ENCODE measurements at regions not wholly inside any gene's neighbourhood (a gene's known extent, or its start where the extent isn't known, plus 50 kb on each side); places are given as distances from the start of the nearest gene placed in this dataset.
A peak's percentile ranks its signal among the peaks of the same experiment; 100 is the strongest.

DNA sequence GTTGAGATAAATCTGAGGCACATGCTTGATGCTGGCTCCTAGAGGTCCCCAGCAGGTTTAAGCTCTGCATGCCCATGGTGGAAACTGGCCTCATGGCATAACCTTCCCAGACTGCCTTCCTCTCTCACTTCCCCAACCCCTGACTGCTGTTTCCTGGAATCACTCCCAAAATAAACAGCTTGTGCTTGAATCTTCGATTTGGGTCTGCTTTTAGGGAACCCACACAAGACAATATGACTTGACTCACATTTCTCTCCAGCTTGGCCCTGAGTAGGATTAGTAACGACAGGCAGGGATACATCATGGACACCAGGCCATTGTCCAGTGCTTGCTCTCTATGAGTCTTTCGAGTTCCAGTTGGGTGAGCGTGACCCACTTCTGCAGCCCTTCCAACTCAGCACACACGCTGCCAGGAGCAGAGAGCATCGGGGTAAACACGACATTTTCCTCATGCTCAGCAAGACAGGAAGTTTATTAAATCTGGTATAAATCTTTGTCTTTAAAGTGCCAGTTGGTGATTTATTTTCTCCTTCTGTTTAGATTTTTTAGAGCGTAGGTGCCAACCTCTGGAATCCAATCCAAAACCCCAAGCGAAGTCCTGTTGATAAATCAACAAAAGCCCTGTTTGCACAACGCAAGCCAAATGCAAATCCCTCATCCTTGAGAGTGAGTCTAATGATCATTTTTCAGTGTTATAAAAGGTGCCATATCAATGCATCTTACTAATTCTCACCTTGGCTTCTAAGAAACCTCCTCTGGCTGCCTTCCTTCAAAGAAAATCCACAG lies 135.0 kb downstream of the FOXA2 start:
- no peak overlapping the region for H3K4me3 ChIP-seq
- 20 to 40% methylated on average over 10 of the region's 10 CpGs for WGBS, 2 donors
- ATAC-seq (ENCODE audit: insufficient read depth, low FRiP score) (peak; percentile 48), DNase-seq (peak; percentile 84 to 93 (median 90))
- peak overlapping the region in 1 of 2 donors; percentile 77 for H3K27ac ChIP-seq (ENCODE audit: low read depth in 1 of 2, low read length in 1 of 2)
- no peak overlapping the region for H3K9ac ChIP-seq (ENCODE audit: insufficient read depth in 1 of 2, low read length in 2 of 2)
- H3K4me1 ChIP-seq (ENCODE audit: control insufficient read depth in 5 of 5, insufficient read depth in 5 of 5, low read length in 5 of 5): peaks cover 0 to 31% (median 11%) of the 10 kb centered on the region in 5 donors
- H3K27me3 ChIP-seq (ENCODE audit: control insufficient read depth in 3 of 3, insufficient read depth in 3 of 3, low read length in 2 of 3): no peaks in the 10 kb centered on the region
- TF ChIP-seq, protein P1, sequence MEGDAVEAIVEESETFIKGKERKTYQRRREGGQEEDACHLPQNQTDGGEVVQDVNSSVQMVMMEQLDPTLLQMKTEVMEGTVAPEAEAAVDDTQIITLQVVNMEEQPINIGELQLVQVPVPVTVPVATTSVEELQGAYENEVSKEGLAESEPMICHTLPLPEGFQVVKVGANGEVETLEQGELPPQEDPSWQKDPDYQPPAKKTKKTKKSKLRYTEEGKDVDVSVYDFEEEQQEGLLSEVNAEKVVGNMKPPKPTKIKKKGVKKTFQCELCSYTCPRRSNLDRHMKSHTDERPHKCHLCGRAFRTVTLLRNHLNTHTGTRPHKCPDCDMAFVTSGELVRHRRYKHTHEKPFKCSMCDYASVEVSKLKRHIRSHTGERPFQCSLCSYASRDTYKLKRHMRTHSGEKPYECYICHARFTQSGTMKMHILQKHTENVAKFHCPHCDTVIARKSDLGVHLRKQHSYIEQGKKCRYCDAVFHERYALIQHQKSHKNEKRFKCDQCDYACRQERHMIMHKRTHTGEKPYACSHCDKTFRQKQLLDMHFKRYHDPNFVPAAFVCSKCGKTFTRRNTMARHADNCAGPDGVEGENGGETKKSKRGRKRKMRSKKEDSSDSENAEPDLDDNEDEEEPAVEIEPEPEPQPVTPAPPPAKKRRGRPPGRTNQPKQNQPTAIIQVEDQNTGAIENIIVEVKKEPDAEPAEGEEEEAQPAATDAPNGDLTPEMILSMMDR (IDR thresholded peaks at IDR 0.05; ENCODE audit: control extremely low read depth, extremely low read depth): no peak
- H3K9me3 ChIP-seq (ENCODE audit: control insufficient read depth in 4 of 4, insufficient read depth in 3 of 4, low read length in 3 of 4): peaks cover 0 to 2% (median 0%) of the 10 kb centered on the region in 4 donors
- no peaks in the 10 kb centered on the region for H3K36me3 ChIP-seq (ENCODE audit: control insufficient read depth in 4 of 4, insufficient read depth in 4 of 4, low read length in 4 of 4)

- Histone ChIP-seq H3K4me3 (no peak overlapping the region), H3K9me3 (ENCODE audit: control insufficient read depth in 4 of 4, insufficient read depth in 3 of 4, low read length in 3 of 4) (peaks cover 0 to 2% (median 0%) of the 10 kb centered on the region in 4 donors), H3K9ac (ENCODE audit: insufficient read depth in 1 of 2, low read length in 2 of 2) (peak overlapping the region in 1 of 2 donors; percentile 71), H3K4me1 (ENCODE audit: control insufficient read depth in 5 of 5, insufficient read depth in 5 of 5, low read length in 5 of 5) (peaks cover 0 to 31% (median 11%) of the 10 kb centered on the region in 5 donors), H3K27ac (ENCODE audit: low read depth in 1 of 2, low read length in 1 of 2) (no peak overlapping the region), H3K36me3 (ENCODE audit: control insufficient read depth in 4 of 4, insufficient read depth in 4 of 4, low read length in 4 of 4) (no peaks in the 10 kb centered on the region), H3K27me3 (ENCODE audit: control insufficient read depth in 3 of 3, insufficient read depth in 3 of 3, low read length in 2 of 3) (no peaks in the 10 kb centered on the region)
- TF ChIP-seq, protein P1 (IDR thresholded peaks at IDR 0.05; ENCODE audit: control extremely low read depth, extremely low read depth): no peak
- no peak for DNase-seq
- no peak for ATAC-seq (ENCODE audit: insufficient read depth, low FRiP score)
- 13 to 29% methylated on average over 1 of the region's 1 CpG for WGBS, 2 donors
Observed at GRCh38 chr20:22447447-22447778, 137.0 kb downstream of the FOXA2 start.

DNA sequence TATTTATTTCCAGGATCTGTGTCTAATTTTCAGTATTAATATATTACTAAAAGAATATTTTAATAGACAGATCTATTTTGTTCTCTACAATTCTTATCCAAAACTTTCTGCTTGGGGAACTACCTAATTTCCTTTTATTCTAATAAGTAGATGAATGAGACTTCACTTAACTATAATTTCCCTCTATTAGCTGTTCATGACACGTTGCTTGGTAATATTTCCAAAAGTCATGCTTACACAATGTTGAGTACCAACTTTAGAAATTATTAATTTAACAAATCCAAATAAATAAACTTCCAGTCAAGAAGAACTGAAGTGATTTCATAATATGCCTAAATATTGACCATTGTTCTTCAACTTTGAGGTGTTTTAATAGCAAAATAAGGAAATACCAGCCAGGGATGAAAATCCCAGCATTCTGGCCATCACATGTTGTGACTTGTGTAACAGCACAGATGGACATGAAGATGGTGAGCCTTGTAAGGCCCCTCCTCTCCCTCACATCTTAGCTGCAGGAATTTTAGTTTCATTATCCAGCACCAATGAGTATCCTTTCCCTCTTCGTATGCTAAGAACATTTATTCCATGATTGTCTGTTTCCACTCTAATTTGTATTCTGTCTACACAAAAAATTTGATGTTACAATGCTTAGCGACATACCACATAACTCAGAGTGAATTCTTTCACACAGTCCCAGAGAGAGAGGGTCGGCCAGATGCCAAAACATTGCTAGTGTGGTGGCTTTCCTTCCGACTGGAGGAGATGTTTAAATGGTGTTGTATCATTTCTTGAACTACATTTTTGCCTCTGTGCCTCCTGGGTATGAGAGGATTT lies 137.5 kb downstream of the FOXA2 start:
- TF ChIP-seq, protein P1 (IDR thresholded peaks at IDR 0.05; ENCODE audit: control extremely low read depth, extremely low read depth): no peak
- peak overlapping the region in 1 of 2 donors; percentile 28 for H3K27ac ChIP-seq (ENCODE audit: low read depth in 1 of 2, low read length in 1 of 2)
- peaks cover 0 to 31% (median 11%) of the 10 kb centered on the region in 5 donors for H3K4me1 ChIP-seq (ENCODE audit: control insufficient read depth in 5 of 5, insufficient read depth in 5 of 5, low read length in 5 of 5)
- no peaks in the 10 kb centered on the region for H3K27me3 ChIP-seq (ENCODE audit: control insufficient read depth in 3 of 3, insufficient read depth in 3 of 3, low read length in 2 of 3)
- ATAC-seq (ENCODE audit: insufficient read depth, low FRiP score): peak; percentile 71
- DNase-seq: peak; percentile 69 to 84 (median 83)
- H3K36me3 ChIP-seq (ENCODE audit: control insufficient read depth in 4 of 4, insufficient read depth in 4 of 4, low read length in 4 of 4): no peaks in the 10 kb centered on the region
- H3K9me3 ChIP-seq (ENCODE audit: control insufficient read depth in 4 of 4, insufficient read depth in 3 of 4, low read length in 3 of 4): peaks cover 0 to 2% (median 0%) of the 10 kb centered on the region in 4 donors
- peak overlapping the region in 1 of 2 donors; percentile 71 for H3K9ac ChIP-seq (ENCODE audit: insufficient read depth in 1 of 2, low read length in 2 of 2)
- WGBS, 2 donors: 37 to 70% methylated on average over 5 of the region's 5 CpGs
- no peak overlapping the region for H3K4me3 ChIP-seq
